ENCODE measurements at regions not wholly inside any gene's neighbourhood (a gene's known extent, or its start where the extent isn't known, plus 50 kb on each side); places are given as distances from the start of the nearest gene placed in this dataset.

DNA sequence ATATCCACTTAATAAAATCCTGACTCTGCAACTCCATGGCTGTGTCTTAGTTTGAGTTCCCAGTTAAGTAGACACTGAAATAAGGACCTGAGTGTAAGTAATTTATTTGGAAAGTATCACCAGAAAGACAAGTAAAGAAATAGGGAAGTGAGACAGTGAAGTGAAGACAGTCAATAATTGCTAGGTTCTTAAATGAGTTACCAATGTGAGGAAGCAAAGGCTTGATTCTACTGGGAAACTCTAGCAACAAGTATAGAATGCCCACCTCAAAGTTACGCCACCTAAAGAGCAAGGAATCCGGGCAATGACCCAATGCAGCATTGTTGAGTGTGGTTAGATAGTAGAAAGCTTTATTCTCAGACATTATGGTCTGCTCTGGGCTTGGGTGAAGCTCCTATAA, 383.9 kb downstream of the TLR4 start:
- no peak for DNase-seq

GRCh38 chr9:118091226-118091625, 387.0 kb downstream of the TLR4 start:
- no peak for DNase-seq

- no peak for DNase-seq
Measured at GRCh38 chr9:118091711-118092500, 387.7 kb downstream of the TLR4 start.

GRCh38 chr9:118094387-118094786, 390.2 kb downstream of the TLR4 start:
- DNase-seq = no peak

DNA sequence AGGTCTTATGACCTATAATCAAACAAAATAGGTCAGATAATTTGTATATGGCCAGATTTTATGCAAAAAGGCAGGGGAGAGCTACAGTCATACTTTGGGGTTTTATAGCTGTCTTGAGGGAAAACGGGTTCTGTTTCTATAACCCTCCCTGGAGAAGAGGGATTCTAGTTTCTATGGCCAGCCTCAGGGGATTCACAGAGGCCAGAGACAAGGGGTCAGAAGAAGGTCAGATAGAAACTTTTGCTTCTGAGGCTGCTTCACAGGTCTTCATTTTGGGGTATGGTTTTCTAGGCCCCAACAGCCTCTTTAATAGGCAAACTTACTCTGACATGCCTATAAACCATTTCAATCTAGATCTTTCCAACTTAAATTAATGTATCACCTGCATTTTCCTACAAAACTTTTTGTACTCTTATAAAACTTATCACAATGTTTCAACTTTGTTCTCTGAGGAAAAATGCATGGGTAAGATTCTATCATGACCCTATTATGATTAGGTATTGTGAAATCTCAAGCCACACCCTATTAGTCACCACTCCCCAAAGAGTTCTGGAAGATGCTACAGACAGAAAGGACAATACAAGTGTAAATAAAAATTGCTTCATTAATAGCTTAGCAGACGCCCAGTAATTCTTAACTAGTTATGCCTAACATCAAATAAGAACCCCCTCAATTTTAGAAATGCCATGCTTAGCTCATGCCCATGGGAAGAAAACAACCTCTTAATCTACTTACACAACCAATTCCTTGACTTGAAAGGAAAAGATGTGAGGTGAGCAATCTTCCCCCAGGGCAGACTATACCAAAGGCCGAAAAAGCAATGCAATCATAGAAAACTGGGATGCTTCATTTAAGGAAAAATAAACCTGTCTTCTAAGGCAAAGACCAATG, 396.6 kb downstream of the TLR4 start:
- DNase-seq = no peak

GRCh38 chr9:118104363-118104762, 400.2 kb downstream of the TLR4 start:
- DNase-seq = no peak

GRCh38 chr9:118108971-118109370, 404.8 kb downstream of the TLR4 start:
- DNase-seq = no peak

DNA sequence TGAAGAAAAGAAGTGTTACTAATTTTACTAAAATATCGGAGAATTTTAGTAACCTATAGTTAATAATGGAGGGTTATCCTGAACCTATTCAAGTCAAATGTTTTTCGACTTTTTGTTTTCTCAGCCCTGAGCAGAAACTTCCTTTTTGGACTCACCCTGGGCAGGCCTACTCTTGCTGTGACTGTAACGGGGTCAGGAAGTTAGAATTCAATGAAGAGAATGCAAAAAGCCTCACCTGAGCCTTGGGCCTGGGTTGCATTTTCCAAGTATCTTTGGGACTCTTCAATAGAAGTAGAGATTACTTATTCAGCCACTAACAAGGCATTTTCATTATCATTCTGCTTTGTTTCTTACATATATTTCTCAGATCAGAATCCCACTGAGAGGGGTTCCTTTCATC, 405.3 kb downstream of the TLR4 start:
- DNase-seq = no peak

GRCh38 chr9:118121361-118121760, 417.2 kb downstream of the TLR4 start:
- DNase-seq = no peak

DNA sequence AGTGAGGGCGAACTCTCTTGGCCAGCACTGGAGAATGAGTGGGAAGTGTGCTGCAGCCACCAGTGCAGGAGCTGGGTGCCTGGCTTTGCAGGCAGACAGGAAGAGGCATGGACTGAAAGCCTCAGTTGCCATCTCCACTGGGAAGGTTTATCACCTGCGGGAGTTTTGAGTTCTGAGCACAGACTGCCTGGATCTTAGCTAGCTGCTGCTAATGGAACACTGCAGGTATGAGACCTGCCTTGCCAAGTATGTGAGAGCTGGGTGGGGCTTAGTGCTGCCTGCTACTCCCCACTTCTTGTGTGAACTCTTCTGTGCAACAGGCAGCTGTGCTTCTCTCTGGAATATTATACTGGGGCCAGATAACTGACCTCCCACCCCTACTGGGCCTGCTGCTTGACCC, 424.1 kb downstream of the TLR4 start:
- DNase-seq = no peak

GRCh38 chr9:118129541-118129940, 425.3 kb downstream of the TLR4 start:
- DNase-seq = no peak

GRCh38 chr9:118148990-118149389, 444.8 kb downstream of the TLR4 start:
- no peak for DNase-seq

GRCh38 chr9:118156846-118157245, 452.6 kb downstream of the TLR4 start:
- no peak for DNase-seq

- no peak for DNase-seq
Measured at GRCh38 chr9:118162716-118163115, 458.5 kb downstream of the TLR4 start.

GRCh38 chr9:118163751-118164150, 459.5 kb downstream of the TLR4 start:
- DNase-seq = no peak

GRCh38 chr9:118165451-118165850, 461.2 kb downstream of the TLR4 start:
- DNase-seq = no peak

GRCh38 chr9:118170032-118170955, 466.1 kb downstream of the TLR4 start:
- DNase-seq = no peak

DNA sequence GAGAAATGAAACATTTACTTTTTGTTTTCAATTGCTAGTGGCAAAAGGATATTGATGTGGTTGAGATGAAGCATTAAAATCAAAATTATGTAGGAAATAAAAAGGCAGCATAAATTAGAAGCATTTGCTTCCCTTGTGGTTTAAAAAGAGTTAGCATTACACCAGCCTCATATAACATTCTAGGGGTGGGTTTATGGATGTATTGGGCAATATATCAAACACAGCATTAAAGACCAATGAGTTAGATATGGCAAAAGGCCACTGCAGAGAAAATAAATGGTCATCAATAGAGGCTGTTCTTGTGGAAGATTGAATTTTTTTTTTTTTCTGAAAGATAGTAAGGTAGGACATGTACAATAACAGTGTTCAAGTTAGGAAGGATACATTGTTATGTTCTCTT, 473.0 kb downstream of the TLR4 start:
- DNase-seq = no peak

GRCh38 chr9:118183576-118183975, 479.4 kb downstream of the TLR4 start:
- no peak for DNase-seq

- DNase-seq = no peak
Measured at GRCh38 chr9:118187408-118187807, 483.2 kb downstream of the TLR4 start.

DNA sequence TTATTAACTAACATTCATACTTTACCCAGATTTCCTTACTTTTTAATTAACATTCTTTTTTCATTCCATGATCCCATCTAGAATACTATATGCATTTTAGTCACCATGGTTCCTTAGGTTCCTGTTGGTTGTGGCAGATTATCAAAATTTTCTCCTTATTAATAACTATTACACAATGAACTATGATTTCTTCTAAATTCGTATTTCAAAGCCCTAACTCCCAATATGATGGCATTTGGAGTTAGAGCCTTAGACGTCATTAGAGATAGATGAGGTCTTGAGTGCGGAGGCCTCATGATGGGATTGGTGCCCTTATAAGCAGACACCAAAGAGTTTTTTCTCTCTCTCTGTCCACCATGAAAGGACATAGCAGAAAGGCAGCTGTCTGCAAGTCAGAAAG, 485.4 kb downstream of the TLR4 start:
- DNase-seq = no peak

- DNase-seq = no peak
Measured at GRCh38 chr9:118192807-118193206, 488.6 kb downstream of the TLR4 start.

- DNase-seq = no peak
Measured at GRCh38 chr9:118209343-118209742, 505.1 kb downstream of the TLR4 start.
